GM12878 (cell line): ENCODE measurements at regions not wholly inside any gene's neighbourhood (a gene's known extent, or its start where the extent isn't known, plus 50 kb on each side); places are given as distances from the start of the nearest gene placed in this dataset.

Source experiments
- CTCF ChIP-seq, 3 experiments: IDR thresholded peaks in 2 of 3; conservative IDR thresholded peaks in 1 of 3; 2 replicates each; pipeline ENCODE4 v1.5.1; 2011; ENCODE audit warnings: low read depth in 3 of 3, low read length in 3 of 3, mild to moderate bottlenecking in 3 of 3, control low read depth in 2 of 3, moderate library complexity in 2 of 3, inconsistent platforms in 1 of 3, mixed read lengths in 1 of 3; ENCODE audit not compliant: control insufficient read depth in 2 of 3, insufficient read depth in 1 of 3; ENCODE audit errors: extremely low read depth in 1 of 3
- ETV6 ChIP-seq, 2 experiments: fragments of 450-650 bp in 1 of 2; IDR thresholded peaks in 1 of 2; conservative IDR thresholded peaks in 1 of 2; 2 replicates each; pipeline ENCODE4 v1.6.1; 2014; ENCODE audit warnings: antibody characterized with exemption in 1 of 2, borderline replicate concordance in 1 of 2, low read depth in 1 of 2, mild to moderate bottlenecking in 1 of 2, moderate library complexity in 1 of 2
- MLLT1 ChIP-seq: fragments of 450-650 bp; IDR thresholded peaks from 2 replicates; pipeline ENCODE4 v1.6.1; 2016; ENCODE audit warnings: mild to moderate bottlenecking
- NRF1 ChIP-seq: conservative IDR thresholded peaks from 2 replicates; pipeline ENCODE4 v1.6.1; 2011; ENCODE audit warnings: mild to moderate bottlenecking, low read depth, low read length, improper control_type of control experiment
- TF ChIP-seq, protein P1 (sequence below): fragments of 450-650 bp; formaldehyde crosslinking; IDR thresholded peaks from 2 replicates; pipeline ENCODE4 v1.5.0; 2022; ENCODE audit warnings: mild to moderate bottlenecking, missing genetic modification characterization

GRCh38 chr4:123673971-123674370 is 277.4 kb downstream of the SPRY1 start (continued):
- TF ChIP-seq, protein P1, sequence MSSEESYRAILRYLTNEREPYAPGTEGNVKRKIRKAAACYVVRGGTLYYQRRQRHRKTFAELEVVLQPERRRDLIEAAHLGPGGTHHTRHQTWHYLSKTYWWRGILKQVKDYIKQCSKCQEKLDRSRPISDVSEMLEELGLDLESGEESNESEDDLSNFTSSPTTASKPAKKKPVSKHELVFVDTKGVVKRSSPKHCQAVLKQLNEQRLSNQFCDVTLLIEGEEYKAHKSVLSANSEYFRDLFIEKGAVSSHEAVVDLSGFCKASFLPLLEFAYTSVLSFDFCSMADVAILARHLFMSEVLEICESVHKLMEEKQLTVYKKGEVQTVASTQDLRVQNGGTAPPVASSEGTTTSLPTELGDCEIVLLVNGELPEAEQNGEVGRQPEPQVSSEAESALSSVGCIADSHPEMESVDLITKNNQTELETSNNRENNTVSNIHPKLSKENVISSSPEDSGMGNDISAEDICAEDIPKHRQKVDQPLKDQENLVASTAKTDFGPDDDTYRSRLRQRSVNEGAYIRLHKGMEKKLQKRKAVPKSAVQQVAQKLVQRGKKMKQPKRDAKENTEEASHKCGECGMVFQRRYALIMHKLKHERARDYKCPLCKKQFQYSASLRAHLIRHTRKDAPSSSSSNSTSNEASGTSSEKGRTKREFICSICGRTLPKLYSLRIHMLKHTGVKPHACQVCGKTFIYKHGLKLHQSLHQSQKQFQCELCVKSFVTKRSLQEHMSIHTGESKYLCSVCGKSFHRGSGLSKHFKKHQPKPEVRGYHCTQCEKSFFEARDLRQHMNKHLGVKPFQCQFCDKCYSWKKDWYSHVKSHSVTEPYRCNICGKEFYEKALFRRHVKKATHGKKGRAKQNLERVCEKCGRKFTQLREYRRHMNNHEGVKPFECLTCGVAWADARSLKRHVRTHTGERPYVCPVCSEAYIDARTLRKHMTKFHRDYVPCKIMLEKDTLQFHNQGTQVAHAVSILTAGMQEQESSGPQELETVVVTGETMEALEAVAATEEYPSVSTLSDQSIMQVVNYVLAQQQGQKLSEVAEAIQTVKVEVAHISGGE (CRISPR knock-in tag) = no peak
- no peak for TF ChIP-seq ETV6 (conservative IDR thresholded peaks at IDR 0.05 in 1 of 2, IDR thresholded peaks at IDR 0.05 in 1 of 2; ENCODE audit: borderline replicate concordance in 1 of 2, low read depth in 1 of 2)
- no peak for TF ChIP-seq CTCF (IDR thresholded peaks at IDR 0.05 in 2 of 3, conservative IDR thresholded peaks at IDR 0.05 in 1 of 3; ENCODE audit: control insufficient read depth in 2 of 3, extremely low read depth in 1 of 3, insufficient read depth in 1 of 3, low read depth in 3 of 3, low read length in 3 of 3)
- no peak for TF ChIP-seq NRF1
- no peak for TF ChIP-seq MLLT1
- TF ChIP-seq, all 136 proteins: peak for 0
